ENCODE measurements at regions not wholly inside any gene's neighbourhood (a gene's known extent, or its start where the extent isn't known, plus 50 kb on each side); places are given as distances from the start of the nearest gene placed in this dataset.

- Mint-ChIP-seq H3K36me3 (peaks cover 12% of the 10 kb centered on the region), H3K27ac (peak overlapping the region in 1 of 3 donors; percentile 71), H3K4me3 (peak overlapping the region in 1 of 4 donors; percentile 49), H3K4me1 (peaks cover 22 to 28% (median 25%) of the 10 kb centered on the region in 3 donors), H3K9me3 (no peaks in the 10 kb centered on the region), H3K27me3 (no peaks in the 10 kb centered on the region)
Observed at GRCh38 chr2:16584824-16585540, 80.7 kb downstream of the CYRIA start.

- H3K27me3 Mint-ChIP-seq: no peaks in the 10 kb centered on the region
- H3K4me1 Mint-ChIP-seq: peaks cover 22 to 30% (median 28%) of the 10 kb centered on the region in 3 donors
- no peak overlapping the region for H3K4me3 Mint-ChIP-seq
- peaks cover 12% of the 10 kb centered on the region for H3K36me3 Mint-ChIP-seq
- peak overlapping the region in 2 of 3 donors; percentile 44 to 71 for H3K27ac Mint-ChIP-seq
- H3K9me3 Mint-ChIP-seq: no peaks in the 10 kb centered on the region
Observed at GRCh38 chr2:16584084-16584483, 81.5 kb downstream of the CYRIA start.

GRCh38 chr2:16581241-16581640 is 84.4 kb downstream of the CYRIA start:
- Mint-ChIP-seq H3K4me3 (no peak overlapping the region), H3K27me3 (no peaks in the 10 kb centered on the region), H3K27ac (no peak overlapping the region), H3K4me1 (peaks cover 21 to 26% (median 23%) of the 10 kb centered on the region in 3 donors), H3K36me3 (peaks cover 16% of the 10 kb centered on the region), H3K9me3 (peaks cover 0 to 7% (median 0%) of the 10 kb centered on the region in 3 donors)

GRCh38 chr2:16578081-16578480 is 87.6 kb downstream of the CYRIA start:
- Mint-ChIP-seq H3K36me3 (peaks cover 31% of the 10 kb centered on the region), H3K27ac (no peak overlapping the region), H3K27me3 (no peaks in the 10 kb centered on the region), H3K4me1 (peaks cover 10 to 12% (median 11%) of the 10 kb centered on the region in 3 donors), H3K9me3 (peaks cover 0 to 14% (median 0%) of the 10 kb centered on the region in 3 donors), H3K4me3 (no peak overlapping the region)

GRCh38 chr2:16570516-16570915 is 95.1 kb downstream of the CYRIA start:
- Mint-ChIP-seq H3K9me3 (peaks cover 0 to 3% (median 0%) of the 10 kb centered on the region in 3 donors), H3K36me3 (peaks cover 10% of the 10 kb centered on the region), H3K27me3 (no peaks in the 10 kb centered on the region), H3K4me1 (peaks cover 6 to 10% (median 7%) of the 10 kb centered on the region in 3 donors), H3K4me3 (no peak overlapping the region), H3K27ac (no peak overlapping the region)

- no peaks in the 10 kb centered on the region for H3K9me3 Mint-ChIP-seq
- H3K27ac Mint-ChIP-seq: peak overlapping the region in 1 of 3 donors; percentile 35
- H3K27me3 Mint-ChIP-seq: no peaks in the 10 kb centered on the region
- H3K4me3 Mint-ChIP-seq: no peak overlapping the region
- H3K36me3 Mint-ChIP-seq: peaks cover 7% of the 10 kb centered on the region
- H3K4me1 Mint-ChIP-seq: peaks cover 6 to 10% (median 8%) of the 10 kb centered on the region in 3 donors
Observed at GRCh38 chr2:16568998-16569784, 96.4 kb downstream of the CYRIA start.

- no peak overlapping the region for H3K4me3 Mint-ChIP-seq
- peaks cover 0 to 3% (median 2%) of the 10 kb centered on the region in 3 donors for H3K4me1 Mint-ChIP-seq
- peaks cover 4% of the 10 kb centered on the region for H3K36me3 Mint-ChIP-seq
- no peaks in the 10 kb centered on the region for H3K27me3 Mint-ChIP-seq
- no peaks in the 10 kb centered on the region for H3K9me3 Mint-ChIP-seq
- no peak overlapping the region for H3K27ac Mint-ChIP-seq
Observed at GRCh38 chr2:16566701-16567100, 98.9 kb downstream of the CYRIA start.

GRCh38 chr2:16565481-16565880 is 100.2 kb downstream of the CYRIA start:
- no peaks in the 10 kb centered on the region for H3K9me3 Mint-ChIP-seq
- no peaks in the 10 kb centered on the region for H3K27me3 Mint-ChIP-seq
- H3K4me1 Mint-ChIP-seq: peaks cover 0 to 3% (median 2%) of the 10 kb centered on the region in 3 donors
- H3K4me3 Mint-ChIP-seq: no peak overlapping the region
- H3K27ac Mint-ChIP-seq: no peak overlapping the region
- H3K36me3 Mint-ChIP-seq: peaks cover 4% of the 10 kb centered on the region

GRCh38 chr2:16561676-16562075 is 104.0 kb downstream of the CYRIA start:
- H3K36me3 Mint-ChIP-seq: peaks cover 7% of the 10 kb centered on the region
- no peak overlapping the region for H3K27ac Mint-ChIP-seq
- H3K4me1 Mint-ChIP-seq: peaks cover 0 to 3% (median 0%) of the 10 kb centered on the region in 3 donors
- no peaks in the 10 kb centered on the region for H3K9me3 Mint-ChIP-seq
- no peak overlapping the region for H3K4me3 Mint-ChIP-seq
- no peaks in the 10 kb centered on the region for H3K27me3 Mint-ChIP-seq

- H3K27ac Mint-ChIP-seq: peak overlapping the region in 1 of 3 donors; percentile 67
- H3K4me3 Mint-ChIP-seq: no peak overlapping the region
- H3K9me3 Mint-ChIP-seq: no peaks in the 10 kb centered on the region
- H3K4me1 Mint-ChIP-seq: peaks cover 0 to 3% (median 0%) of the 10 kb centered on the region in 3 donors
- no peaks in the 10 kb centered on the region for H3K27me3 Mint-ChIP-seq
- H3K36me3 Mint-ChIP-seq: peaks cover 7% of the 10 kb centered on the region
Observed at GRCh38 chr2:16561251-16561650, 104.4 kb downstream of the CYRIA start.

GRCh38 chr2:16559278-16560067 is 106.2 kb downstream of the CYRIA start:
- Mint-ChIP-seq H3K36me3 (peaks cover 7% of the 10 kb centered on the region), H3K27ac (no peak overlapping the region), H3K4me1 (peaks cover 0 to 2% (median 0%) of the 10 kb centered on the region in 3 donors)

GRCh38 chr2:16554060-16554583 is 111.5 kb downstream of the CYRIA start:
- H3K4me3 Mint-ChIP-seq: no peak overlapping the region
- H3K27me3 Mint-ChIP-seq: no peaks in the 10 kb centered on the region
- no peak overlapping the region for H3K27ac Mint-ChIP-seq
- peaks cover 4% of the 10 kb centered on the region for H3K36me3 Mint-ChIP-seq
- peaks cover 0 to 2% (median 0%) of the 10 kb centered on the region in 3 donors for H3K4me1 Mint-ChIP-seq
- no peaks in the 10 kb centered on the region for H3K9me3 Mint-ChIP-seq

More at GRCh38 chr2:16559278-16560067, 106.2 kb downstream of the CYRIA start:
- H3K9me3 Mint-ChIP-seq: no peaks in the 10 kb centered on the region
- H3K27me3 Mint-ChIP-seq: no peaks in the 10 kb centered on the region
- H3K4me3 Mint-ChIP-seq: no peak overlapping the region

- Mint-ChIP-seq H3K27me3 (no peaks in the 10 kb centered on the region), H3K9me3 (no peaks in the 10 kb centered on the region), H3K4me1 (peaks cover 0 to 2% (median 0%) of the 10 kb centered on the region in 3 donors), H3K27ac (no peak overlapping the region), H3K4me3 (no peak overlapping the region), H3K36me3 (peaks cover 4% of the 10 kb centered on the region)
Observed at GRCh38 chr2:16553226-16553625, 112.4 kb downstream of the CYRIA start.

GRCh38 chr2:16552202-16552601 is 113.4 kb downstream of the CYRIA start:
- Mint-ChIP-seq H3K4me3 (no peak overlapping the region), H3K9me3 (no peaks in the 10 kb centered on the region), H3K27me3 (no peaks in the 10 kb centered on the region), H3K27ac (no peak overlapping the region), H3K36me3 (peaks cover 4% of the 10 kb centered on the region), H3K4me1 (peaks cover 0 to 1% (median 1%) of the 10 kb centered on the region in 3 donors)
